ENCODE measurements at regions not wholly inside any gene's neighbourhood (a gene's known extent, or its start where the extent isn't known, plus 50 kb on each side); places are given as distances from the start of the nearest gene placed in this dataset.

DNA sequence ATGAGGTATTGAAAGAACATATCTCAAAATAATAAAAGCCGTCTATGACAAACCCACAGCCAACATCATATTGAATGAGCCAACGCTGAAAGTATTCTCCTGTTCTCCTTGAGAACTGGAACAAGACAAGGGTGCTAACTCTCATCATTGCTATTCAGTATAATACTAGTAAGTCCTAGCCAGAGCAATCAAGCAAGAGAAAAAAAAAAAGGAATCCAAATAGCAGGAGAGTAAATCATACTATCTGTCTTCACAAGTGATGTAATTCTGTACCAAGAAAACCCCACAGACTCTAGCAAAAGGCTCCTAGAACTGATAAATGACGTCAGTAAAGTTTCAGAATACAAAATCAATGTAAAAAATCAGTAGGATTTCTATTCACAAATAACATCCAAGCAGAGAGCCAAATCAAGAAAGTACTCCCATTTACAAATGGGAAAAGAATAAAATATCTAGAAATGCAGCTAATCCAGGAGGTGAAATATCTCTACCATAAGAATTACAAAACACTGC is 1632.8 kb downstream of the NCAM2 start:
- H3K27ac Mint-ChIP-seq (ENCODE audit: unreplicated experiment) = no peak overlapping the region
- H3K36me3 Mint-ChIP-seq (ENCODE audit: insufficient read depth, unreplicated experiment) = no peaks in the 10 kb centered on the region
- CTCF ChIA-PET = no interaction called here
- intact Hi-C loops (cut with micrococcal nuclease; ENCODE audit: unreplicated experiment) = no loop called here
- H3K9me3 Mint-ChIP-seq (ENCODE audit: low read depth, unreplicated experiment) = no peaks in the 10 kb centered on the region
- no peaks in the 10 kb centered on the region for H3K27me3 Mint-ChIP-seq (ENCODE audit: unreplicated experiment)
- BruUV-seq (replicated peaks) = no TSS peak
- DNase-seq = no peak
- no peak overlapping the region for H3K4me3 Mint-ChIP-seq (ENCODE audit: low read depth, unreplicated experiment)
- TF ChIP-seq CTCF (IDR thresholded peaks at IDR 0.05; ENCODE audit: unreplicated experiment) = no peak
- H3K4me1 Mint-ChIP-seq (ENCODE audit: low read depth, unreplicated experiment) = no peaks in the 10 kb centered on the region

DNA sequence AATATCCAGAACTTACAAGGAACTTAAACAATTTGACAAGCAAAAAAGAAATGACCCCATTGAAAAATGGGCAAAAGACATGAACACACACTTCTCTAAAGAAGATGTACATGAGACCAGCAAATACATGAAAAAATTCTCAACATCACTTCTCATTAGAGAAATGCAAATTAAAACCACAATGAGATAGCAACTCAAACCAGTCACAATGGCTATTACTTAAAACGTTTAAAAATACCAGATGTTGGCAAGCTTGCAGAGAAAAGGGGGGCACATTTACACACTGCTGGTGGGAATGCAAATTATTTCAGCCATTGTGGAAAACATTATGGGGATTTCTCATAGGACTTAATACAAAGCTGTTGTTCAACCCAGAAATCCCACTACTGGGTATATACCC is 1634.0 kb downstream of the NCAM2 start:
- H3K27ac Mint-ChIP-seq (ENCODE audit: unreplicated experiment) = no peak overlapping the region
- CTCF ChIA-PET = no interaction called here
- intact Hi-C loops (cut with micrococcal nuclease; ENCODE audit: unreplicated experiment) = no loop called here
- TF ChIP-seq CTCF (IDR thresholded peaks at IDR 0.05; ENCODE audit: unreplicated experiment) = no peak
- no peak overlapping the region for H3K4me3 Mint-ChIP-seq (ENCODE audit: low read depth, unreplicated experiment)
- H3K27me3 Mint-ChIP-seq (ENCODE audit: unreplicated experiment) = no peaks in the 10 kb centered on the region
- no peaks in the 10 kb centered on the region for H3K4me1 Mint-ChIP-seq (ENCODE audit: low read depth, unreplicated experiment)
- H3K36me3 Mint-ChIP-seq (ENCODE audit: insufficient read depth, unreplicated experiment) = no peaks in the 10 kb centered on the region
- no peak for DNase-seq
- no TSS peak for BruUV-seq (replicated peaks)
- no peaks in the 10 kb centered on the region for H3K9me3 Mint-ChIP-seq (ENCODE audit: low read depth, unreplicated experiment)

GRCh38 chr21:22649246-22649645 is 1651.0 kb downstream of the NCAM2 start:
- intact Hi-C loops (cut with micrococcal nuclease; ENCODE audit: unreplicated experiment) = no loop called here
- DNase-seq = no peak
- Mint-ChIP-seq H3K4me1 (ENCODE audit: low read depth, unreplicated experiment) (no peaks in the 10 kb centered on the region), H3K36me3 (ENCODE audit: insufficient read depth, unreplicated experiment) (no peaks in the 10 kb centered on the region), H3K27me3 (ENCODE audit: unreplicated experiment) (no peaks in the 10 kb centered on the region), H3K27ac (ENCODE audit: unreplicated experiment) (no peak overlapping the region), H3K4me3 (ENCODE audit: low read depth, unreplicated experiment) (no peak overlapping the region), H3K9me3 (ENCODE audit: low read depth, unreplicated experiment) (peaks cover 14% of the 10 kb centered on the region)
- BruUV-seq (replicated peaks) = no TSS peak
- CTCF ChIA-PET = no interaction called here
- no peak for TF ChIP-seq CTCF (IDR thresholded peaks at IDR 0.05; ENCODE audit: unreplicated experiment)

- BruUV-seq (replicated peaks) = no TSS peak
- no peak overlapping the region for H3K4me3 Mint-ChIP-seq (ENCODE audit: low read depth, unreplicated experiment)
- no peak for TF ChIP-seq CTCF (IDR thresholded peaks at IDR 0.05; ENCODE audit: unreplicated experiment)
- no peaks in the 10 kb centered on the region for H3K36me3 Mint-ChIP-seq (ENCODE audit: insufficient read depth, unreplicated experiment)
- H3K4me1 Mint-ChIP-seq (ENCODE audit: low read depth, unreplicated experiment) = no peaks in the 10 kb centered on the region
- H3K27ac Mint-ChIP-seq (ENCODE audit: unreplicated experiment) = no peak overlapping the region
- H3K27me3 Mint-ChIP-seq (ENCODE audit: unreplicated experiment) = no peaks in the 10 kb centered on the region
- H3K9me3 Mint-ChIP-seq (ENCODE audit: low read depth, unreplicated experiment) = peaks cover 14% of the 10 kb centered on the region
- no peak for DNase-seq
- CTCF ChIA-PET = no interaction called here
- intact Hi-C loops (cut with micrococcal nuclease; ENCODE audit: unreplicated experiment) = no loop called here
These were observed 1652.0 kb downstream of the NCAM2 start for GRCh38 chr21:22650226-22650625.

Measured in Calu3 (cell line).